ENCODE measurements at regions not wholly inside any gene's neighbourhood (a gene's known extent, or its start where the extent isn't known, plus 50 kb on each side); places are given as distances from the start of the nearest gene placed in this dataset.

DNA sequence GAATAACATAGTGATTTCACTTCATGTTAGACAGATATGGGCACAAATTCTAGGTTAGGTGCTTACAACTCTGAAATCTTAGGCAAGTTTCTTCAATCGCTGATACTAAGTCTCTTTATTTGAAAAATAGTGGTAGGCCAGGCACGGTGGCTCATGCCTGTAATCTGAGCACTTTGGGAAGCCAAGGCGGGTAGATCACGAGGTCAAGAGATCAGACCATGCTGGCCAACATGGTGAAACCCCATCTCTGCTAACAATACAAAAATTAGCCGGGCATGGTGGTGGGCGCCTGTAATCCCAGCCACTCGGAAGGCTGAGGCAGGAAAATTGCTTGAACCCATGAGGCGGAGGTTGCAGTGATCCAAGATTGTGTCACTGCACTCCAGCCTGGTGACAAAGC, 729.4 kb downstream of the METTL15 start:
- peaks cover 5% of the 10 kb centered on the region for H3K4me1 Mint-ChIP-seq (ENCODE audit: low read depth, unreplicated experiment)
- H3K27ac Mint-ChIP-seq (ENCODE audit: unreplicated experiment): no peak overlapping the region
- TF ChIP-seq, protein P1, sequence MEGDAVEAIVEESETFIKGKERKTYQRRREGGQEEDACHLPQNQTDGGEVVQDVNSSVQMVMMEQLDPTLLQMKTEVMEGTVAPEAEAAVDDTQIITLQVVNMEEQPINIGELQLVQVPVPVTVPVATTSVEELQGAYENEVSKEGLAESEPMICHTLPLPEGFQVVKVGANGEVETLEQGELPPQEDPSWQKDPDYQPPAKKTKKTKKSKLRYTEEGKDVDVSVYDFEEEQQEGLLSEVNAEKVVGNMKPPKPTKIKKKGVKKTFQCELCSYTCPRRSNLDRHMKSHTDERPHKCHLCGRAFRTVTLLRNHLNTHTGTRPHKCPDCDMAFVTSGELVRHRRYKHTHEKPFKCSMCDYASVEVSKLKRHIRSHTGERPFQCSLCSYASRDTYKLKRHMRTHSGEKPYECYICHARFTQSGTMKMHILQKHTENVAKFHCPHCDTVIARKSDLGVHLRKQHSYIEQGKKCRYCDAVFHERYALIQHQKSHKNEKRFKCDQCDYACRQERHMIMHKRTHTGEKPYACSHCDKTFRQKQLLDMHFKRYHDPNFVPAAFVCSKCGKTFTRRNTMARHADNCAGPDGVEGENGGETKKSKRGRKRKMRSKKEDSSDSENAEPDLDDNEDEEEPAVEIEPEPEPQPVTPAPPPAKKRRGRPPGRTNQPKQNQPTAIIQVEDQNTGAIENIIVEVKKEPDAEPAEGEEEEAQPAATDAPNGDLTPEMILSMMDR (IDR thresholded peaks at IDR 0.05; ENCODE audit: partially characterized antibody, unreplicated experiment): no peak
- no peak overlapping the region for H3K4me3 Mint-ChIP-seq (ENCODE audit: unreplicated experiment)
- H3K27me3 Mint-ChIP-seq (ENCODE audit: unreplicated experiment): no peaks in the 10 kb centered on the region
- no peak for DNase-seq
- H3K36me3 Mint-ChIP-seq (ENCODE audit: unreplicated experiment): no peaks in the 10 kb centered on the region
- no peaks in the 10 kb centered on the region for H3K9me3 Mint-ChIP-seq (ENCODE audit: unreplicated experiment)

DNA sequence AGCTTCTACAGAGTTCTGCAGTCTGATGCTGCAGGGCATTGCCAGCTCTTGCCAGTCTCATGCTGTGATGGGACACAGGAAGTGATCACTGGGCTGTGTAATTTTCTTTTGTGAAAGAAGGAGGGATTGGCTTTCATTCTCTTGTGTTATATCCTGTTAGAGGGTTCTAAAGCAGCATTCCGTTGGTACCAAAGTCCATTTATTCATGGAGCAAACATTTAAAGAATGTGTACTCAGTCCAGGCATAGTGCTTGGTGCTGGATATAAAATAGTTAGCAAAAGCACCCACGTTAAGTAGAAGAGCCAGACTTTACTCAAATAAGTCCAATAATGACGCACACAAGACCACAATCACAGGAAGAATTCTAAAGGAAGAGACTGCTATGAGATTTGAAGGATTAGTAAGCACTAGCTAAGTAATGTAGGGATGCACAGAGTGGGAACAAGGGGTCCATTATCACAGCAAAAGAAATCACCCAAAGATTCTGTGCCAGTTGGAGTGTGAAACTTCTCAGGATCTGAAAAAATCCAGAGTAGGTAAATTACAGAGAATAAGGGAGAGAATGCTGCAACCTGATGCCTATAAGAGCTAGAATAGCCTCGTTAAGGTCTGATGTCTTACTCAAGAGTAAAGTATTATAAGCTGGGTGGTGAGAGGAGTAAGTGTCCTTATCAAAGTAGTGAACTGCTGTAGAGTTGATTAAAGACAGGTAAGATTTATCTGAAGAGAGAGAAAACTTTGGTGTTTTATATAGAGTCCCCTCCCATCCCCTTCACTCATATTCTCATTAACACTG, 728.3 kb downstream of the METTL15 start:
- Mint-ChIP-seq H3K4me3 (ENCODE audit: unreplicated experiment) (no peak overlapping the region), H3K27me3 (ENCODE audit: unreplicated experiment) (no peaks in the 10 kb centered on the region), H3K27ac (ENCODE audit: unreplicated experiment) (no peak overlapping the region), H3K9me3 (ENCODE audit: unreplicated experiment) (no peaks in the 10 kb centered on the region), H3K36me3 (ENCODE audit: unreplicated experiment) (no peaks in the 10 kb centered on the region), H3K4me1 (ENCODE audit: low read depth, unreplicated experiment) (peaks cover 5% of the 10 kb centered on the region)
- DNase-seq: no peak
- TF ChIP-seq, protein P1 (IDR thresholded peaks at IDR 0.05; ENCODE audit: partially characterized antibody, unreplicated experiment): no peak

- no peaks in the 10 kb centered on the region for H3K36me3 Mint-ChIP-seq (ENCODE audit: unreplicated experiment)
- DNase-seq: no peak
- H3K4me3 Mint-ChIP-seq (ENCODE audit: unreplicated experiment): no peak overlapping the region
- H3K4me1 Mint-ChIP-seq (ENCODE audit: low read depth, unreplicated experiment): peaks cover 5% of the 10 kb centered on the region
- TF ChIP-seq, protein P1 (IDR thresholded peaks at IDR 0.05; ENCODE audit: partially characterized antibody, unreplicated experiment): no peak
- no peaks in the 10 kb centered on the region for H3K9me3 Mint-ChIP-seq (ENCODE audit: unreplicated experiment)
- no peaks in the 10 kb centered on the region for H3K27me3 Mint-ChIP-seq (ENCODE audit: unreplicated experiment)
- no peak overlapping the region for H3K27ac Mint-ChIP-seq (ENCODE audit: unreplicated experiment)
Observed at GRCh38 chr11:28835790-28836189, 727.6 kb downstream of the METTL15 start.

- TF ChIP-seq, protein P1 (IDR thresholded peaks at IDR 0.05; ENCODE audit: partially characterized antibody, unreplicated experiment): no peak
- no peak for DNase-seq
- no peak overlapping the region for H3K27ac Mint-ChIP-seq (ENCODE audit: unreplicated experiment)
- peaks cover 5% of the 10 kb centered on the region for H3K4me1 Mint-ChIP-seq (ENCODE audit: low read depth, unreplicated experiment)
- no peak overlapping the region for H3K4me3 Mint-ChIP-seq (ENCODE audit: unreplicated experiment)
- H3K36me3 Mint-ChIP-seq (ENCODE audit: unreplicated experiment): no peaks in the 10 kb centered on the region
- H3K27me3 Mint-ChIP-seq (ENCODE audit: unreplicated experiment): no peaks in the 10 kb centered on the region
- no peaks in the 10 kb centered on the region for H3K9me3 Mint-ChIP-seq (ENCODE audit: unreplicated experiment)
Observed at GRCh38 chr11:28835317-28835716, 727.1 kb downstream of the METTL15 start.

DNA sequence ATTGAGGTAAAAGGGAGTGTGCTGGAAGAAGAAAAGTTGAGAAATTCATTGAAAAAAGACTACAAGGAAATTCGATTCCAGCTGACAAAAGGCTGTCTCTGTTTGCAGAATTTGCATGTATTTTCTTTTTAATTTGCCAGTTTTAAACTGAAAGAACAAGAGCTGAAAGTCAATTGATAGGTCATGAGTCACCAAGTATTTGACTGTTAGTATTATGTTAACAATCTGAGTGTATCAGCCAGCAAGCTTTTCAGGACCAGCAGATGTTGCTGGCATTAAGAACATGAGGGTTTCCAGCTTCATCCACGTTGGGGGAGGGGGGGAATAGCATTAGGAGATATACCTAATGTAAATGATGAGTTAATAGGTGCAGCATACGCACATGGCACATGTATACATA, 726.7 kb downstream of the METTL15 start:
- peaks cover 5% of the 10 kb centered on the region for H3K4me1 Mint-ChIP-seq (ENCODE audit: low read depth, unreplicated experiment)
- H3K9me3 Mint-ChIP-seq (ENCODE audit: unreplicated experiment): no peaks in the 10 kb centered on the region
- no peaks in the 10 kb centered on the region for H3K27me3 Mint-ChIP-seq (ENCODE audit: unreplicated experiment)
- H3K4me3 Mint-ChIP-seq (ENCODE audit: unreplicated experiment): no peak overlapping the region
- TF ChIP-seq, protein P1 (IDR thresholded peaks at IDR 0.05; ENCODE audit: partially characterized antibody, unreplicated experiment): no peak
- no peak for DNase-seq
- H3K36me3 Mint-ChIP-seq (ENCODE audit: unreplicated experiment): no peaks in the 10 kb centered on the region
- no peak overlapping the region for H3K27ac Mint-ChIP-seq (ENCODE audit: unreplicated experiment)

All from glutamatergic neuron (in vitro differentiated cells).